ENCODE measurements at regions not wholly inside any gene's neighbourhood (a gene's known extent, or its start where the extent isn't known, plus 50 kb on each side); places are given as distances from the start of the nearest gene placed in this dataset.

DNA sequence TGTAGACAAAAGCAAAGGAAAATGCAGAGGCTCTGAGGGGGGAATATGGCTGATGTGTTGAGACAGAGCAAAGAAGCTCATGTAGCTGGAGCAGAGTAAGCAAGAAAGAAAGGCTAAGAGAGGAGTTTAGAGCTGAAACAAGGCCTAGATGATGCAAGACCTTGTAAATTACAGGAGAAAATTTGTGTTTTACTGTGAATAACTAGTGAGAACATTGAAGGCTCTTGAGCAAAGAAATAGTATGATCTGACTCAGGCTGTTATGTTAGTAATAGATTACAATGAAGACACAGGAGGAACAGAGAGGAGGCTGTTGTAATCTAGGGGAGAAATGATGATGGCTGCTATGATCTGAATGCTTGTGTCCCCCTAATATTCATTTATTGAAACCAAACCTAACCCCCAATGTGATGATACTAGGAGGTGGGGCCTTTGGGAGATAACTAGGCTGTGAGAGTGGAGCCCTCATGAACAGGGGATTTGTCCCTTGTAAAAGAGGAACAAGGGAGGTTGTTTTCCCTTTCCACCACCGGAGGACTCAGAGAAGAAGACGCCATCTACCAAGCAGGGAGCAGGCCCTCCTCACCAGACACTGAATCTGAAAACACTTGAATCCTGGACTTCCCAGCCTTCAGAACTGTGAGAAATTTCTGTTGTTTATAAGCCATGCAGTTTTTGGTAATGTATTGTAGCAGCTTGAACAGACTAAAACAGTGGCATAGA lies 394.9 kb downstream of the HTR7 start:
- TF ChIP-seq, protein P1, sequence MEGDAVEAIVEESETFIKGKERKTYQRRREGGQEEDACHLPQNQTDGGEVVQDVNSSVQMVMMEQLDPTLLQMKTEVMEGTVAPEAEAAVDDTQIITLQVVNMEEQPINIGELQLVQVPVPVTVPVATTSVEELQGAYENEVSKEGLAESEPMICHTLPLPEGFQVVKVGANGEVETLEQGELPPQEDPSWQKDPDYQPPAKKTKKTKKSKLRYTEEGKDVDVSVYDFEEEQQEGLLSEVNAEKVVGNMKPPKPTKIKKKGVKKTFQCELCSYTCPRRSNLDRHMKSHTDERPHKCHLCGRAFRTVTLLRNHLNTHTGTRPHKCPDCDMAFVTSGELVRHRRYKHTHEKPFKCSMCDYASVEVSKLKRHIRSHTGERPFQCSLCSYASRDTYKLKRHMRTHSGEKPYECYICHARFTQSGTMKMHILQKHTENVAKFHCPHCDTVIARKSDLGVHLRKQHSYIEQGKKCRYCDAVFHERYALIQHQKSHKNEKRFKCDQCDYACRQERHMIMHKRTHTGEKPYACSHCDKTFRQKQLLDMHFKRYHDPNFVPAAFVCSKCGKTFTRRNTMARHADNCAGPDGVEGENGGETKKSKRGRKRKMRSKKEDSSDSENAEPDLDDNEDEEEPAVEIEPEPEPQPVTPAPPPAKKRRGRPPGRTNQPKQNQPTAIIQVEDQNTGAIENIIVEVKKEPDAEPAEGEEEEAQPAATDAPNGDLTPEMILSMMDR (IDR thresholded peaks at IDR 0.05) = no peak
- no peak overlapping the region for H3K9ac ChIP-seq
- H2AFZ ChIP-seq = no peak overlapping the region
- H3K36me3 ChIP-seq (ENCODE audit: control insufficient read depth, insufficient read depth, low read length) = no peaks in the 10 kb centered on the region
- H3K79me2 ChIP-seq = peaks cover 3% of the 10 kb centered on the region
- H3K4me1 ChIP-seq = peaks cover 29% of the 10 kb centered on the region
- H3K4me3 ChIP-seq (ENCODE audit: low read depth, low read length) = no peak overlapping the region
- H3K27ac ChIP-seq = no peak overlapping the region
- no peaks in the 10 kb centered on the region for H3K27me3 ChIP-seq (ENCODE audit: control insufficient read depth, insufficient read depth, low read length)
- H3K9me3 ChIP-seq (ENCODE audit: control insufficient read depth, low read length) = no peaks in the 10 kb centered on the region
- H3K4me2 ChIP-seq (ENCODE audit: low read length) = no peak overlapping the region

DNA sequence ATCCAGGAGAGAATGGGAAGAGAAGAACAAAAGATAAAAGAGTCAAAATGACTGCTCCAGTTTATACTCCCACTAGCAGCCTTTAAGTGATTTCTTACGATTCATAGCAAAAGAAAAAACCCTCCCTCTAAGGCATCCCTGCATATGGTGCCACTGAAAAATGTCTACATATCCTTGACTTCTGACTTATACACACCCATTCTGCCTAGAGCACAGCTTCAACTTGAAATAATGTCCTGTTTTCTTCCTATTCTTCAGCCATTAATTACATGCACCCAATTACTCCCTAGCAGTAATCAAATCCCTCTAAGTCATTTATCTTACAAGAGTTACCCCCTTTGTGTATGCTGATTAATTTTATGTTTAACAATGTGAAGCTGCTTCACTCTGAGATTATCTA lies 393.5 kb downstream of the HTR7 start:
- H3K27ac ChIP-seq = no peak overlapping the region
- no peaks in the 10 kb centered on the region for H3K79me2 ChIP-seq
- H3K4me1 ChIP-seq = peaks cover 25% of the 10 kb centered on the region
- TF ChIP-seq, protein P1 (IDR thresholded peaks at IDR 0.05) = no peak
- H2AFZ ChIP-seq = no peak overlapping the region
- no peaks in the 10 kb centered on the region for H3K9me3 ChIP-seq (ENCODE audit: control insufficient read depth, low read length)
- no peak overlapping the region for H3K4me3 ChIP-seq (ENCODE audit: low read depth, low read length)
- H3K36me3 ChIP-seq (ENCODE audit: control insufficient read depth, insufficient read depth, low read length) = no peaks in the 10 kb centered on the region
- no peak overlapping the region for H3K9ac ChIP-seq
- no peak overlapping the region for H3K4me2 ChIP-seq (ENCODE audit: low read length)
- H3K27me3 ChIP-seq (ENCODE audit: control insufficient read depth, insufficient read depth, low read length) = no peaks in the 10 kb centered on the region

- TF ChIP-seq, protein P1 (IDR thresholded peaks at IDR 0.05) = no peak
- Histone ChIP-seq H3K36me3 (ENCODE audit: control insufficient read depth, insufficient read depth, low read length) (no peaks in the 10 kb centered on the region), H3K9me3 (ENCODE audit: control insufficient read depth, low read length) (no peaks in the 10 kb centered on the region), H3K4me2 (ENCODE audit: low read length) (no peak overlapping the region), H3K79me2 (no peaks in the 10 kb centered on the region), H3K27ac (no peak overlapping the region), H3K4me1 (peaks cover 8% of the 10 kb centered on the region), H2AFZ (no peak overlapping the region), H3K4me3 (ENCODE audit: low read depth, low read length) (no peak overlapping the region), H3K27me3 (ENCODE audit: control insufficient read depth, insufficient read depth, low read length) (no peaks in the 10 kb centered on the region), H3K9ac (no peak overlapping the region)
Measured at GRCh38 chr10:90470966-90471365, 386.9 kb downstream of the HTR7 start.

DNA sequence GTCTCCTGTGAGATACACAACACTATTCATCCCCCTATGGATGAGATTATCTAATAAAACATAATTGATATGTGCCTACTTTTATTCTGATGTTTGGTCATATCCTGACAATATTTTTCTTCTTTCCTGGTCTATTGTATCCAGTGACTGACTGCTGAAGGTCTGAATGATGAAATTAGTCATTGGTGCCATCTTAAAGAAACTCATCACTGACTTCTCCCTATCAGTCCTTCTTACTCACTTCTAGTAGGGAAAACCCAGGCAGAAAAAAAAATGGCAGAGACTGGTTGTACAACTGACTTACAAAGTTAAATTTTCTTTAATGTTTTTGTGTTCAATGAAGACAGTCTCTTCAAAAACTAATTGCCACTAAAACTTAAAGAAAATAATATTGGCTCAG lies 377.4 kb downstream of the HTR7 start:
- no peak overlapping the region for H2AFZ ChIP-seq
- no peaks in the 10 kb centered on the region for H3K9me3 ChIP-seq (ENCODE audit: control insufficient read depth, low read length)
- H3K36me3 ChIP-seq (ENCODE audit: control insufficient read depth, insufficient read depth, low read length) = no peaks in the 10 kb centered on the region
- no peak overlapping the region for H3K4me3 ChIP-seq (ENCODE audit: low read depth, low read length)
- H3K27ac ChIP-seq = no peak overlapping the region
- H3K4me1 ChIP-seq = no peaks in the 10 kb centered on the region
- TF ChIP-seq, protein P1 (IDR thresholded peaks at IDR 0.05) = no peak
- no peaks in the 10 kb centered on the region for H3K79me2 ChIP-seq
- H3K9ac ChIP-seq = no peak overlapping the region
- no peak overlapping the region for H3K4me2 ChIP-seq (ENCODE audit: low read length)
- no peaks in the 10 kb centered on the region for H3K27me3 ChIP-seq (ENCODE audit: control insufficient read depth, insufficient read depth, low read length)

DNA sequence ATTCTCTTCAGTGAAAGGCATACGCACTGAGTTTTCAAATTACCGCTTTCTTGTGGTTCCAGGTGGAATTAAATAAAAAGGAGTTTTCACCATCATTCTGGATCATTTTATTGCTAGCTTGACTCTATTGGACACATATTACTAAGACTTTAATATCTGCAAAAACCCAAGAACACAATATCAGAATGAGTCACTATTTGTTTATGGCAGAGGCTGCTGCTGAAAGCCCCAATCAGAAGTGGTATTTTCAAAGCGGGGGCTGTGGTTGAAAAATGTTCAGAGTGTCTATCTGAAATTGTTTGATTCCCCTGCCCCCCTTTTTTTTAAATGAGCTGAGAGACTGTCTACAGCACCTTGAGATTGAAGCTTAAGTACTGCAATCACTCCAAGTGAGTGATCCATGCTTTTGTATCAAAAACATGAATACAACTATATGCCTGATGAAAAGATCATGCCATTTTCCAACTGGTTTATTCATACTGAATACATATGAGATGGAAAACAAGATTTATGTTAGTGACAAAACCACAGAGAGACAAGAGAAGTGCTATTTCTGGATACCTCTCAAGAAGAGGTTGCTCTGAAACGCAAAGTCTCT lies 376.4 kb downstream of the HTR7 start:
- H2AFZ ChIP-seq = no peak overlapping the region

More for the DNA sequence above, 376.4 kb downstream of the HTR7 start:
- H3K4me3 ChIP-seq (ENCODE audit: low read depth, low read length) = no peak overlapping the region
- TF ChIP-seq, protein P1 (IDR thresholded peaks at IDR 0.05) = no peak
- H3K27ac ChIP-seq = no peak overlapping the region
- peaks cover 7% of the 10 kb centered on the region for H3K4me1 ChIP-seq
- no peak overlapping the region for H3K4me2 ChIP-seq (ENCODE audit: low read length)
- no peak overlapping the region for H3K9ac ChIP-seq
- H3K36me3 ChIP-seq (ENCODE audit: control insufficient read depth, insufficient read depth, low read length) = no peaks in the 10 kb centered on the region
- no peaks in the 10 kb centered on the region for H3K27me3 ChIP-seq (ENCODE audit: control insufficient read depth, insufficient read depth, low read length)
- H3K79me2 ChIP-seq = no peaks in the 10 kb centered on the region
- no peaks in the 10 kb centered on the region for H3K9me3 ChIP-seq (ENCODE audit: control insufficient read depth, low read length)

Data from parathyroid adenoma (tissue), 2 donors.